DMS153 (cell line): ENCODE measurements at regions not wholly inside any gene's neighbourhood (a gene's known extent, or its start where the extent isn't known, plus 50 kb on each side); places are given as distances from the start of the nearest gene placed in this dataset.
A peak's percentile ranks its signal among the peaks of the same experiment; 100 is the strongest.
"Not testable (repeated sequence)": the region's sequence is repeated elsewhere in the genome, so short reads cannot be mapped to it uniquely, and the experiment has no call there.

Source experiments
- DNase-seq: peaks from one replicate; lab custom pipeline; 2025; lab: John Stamatoyannopoulos, UW

DNA sequence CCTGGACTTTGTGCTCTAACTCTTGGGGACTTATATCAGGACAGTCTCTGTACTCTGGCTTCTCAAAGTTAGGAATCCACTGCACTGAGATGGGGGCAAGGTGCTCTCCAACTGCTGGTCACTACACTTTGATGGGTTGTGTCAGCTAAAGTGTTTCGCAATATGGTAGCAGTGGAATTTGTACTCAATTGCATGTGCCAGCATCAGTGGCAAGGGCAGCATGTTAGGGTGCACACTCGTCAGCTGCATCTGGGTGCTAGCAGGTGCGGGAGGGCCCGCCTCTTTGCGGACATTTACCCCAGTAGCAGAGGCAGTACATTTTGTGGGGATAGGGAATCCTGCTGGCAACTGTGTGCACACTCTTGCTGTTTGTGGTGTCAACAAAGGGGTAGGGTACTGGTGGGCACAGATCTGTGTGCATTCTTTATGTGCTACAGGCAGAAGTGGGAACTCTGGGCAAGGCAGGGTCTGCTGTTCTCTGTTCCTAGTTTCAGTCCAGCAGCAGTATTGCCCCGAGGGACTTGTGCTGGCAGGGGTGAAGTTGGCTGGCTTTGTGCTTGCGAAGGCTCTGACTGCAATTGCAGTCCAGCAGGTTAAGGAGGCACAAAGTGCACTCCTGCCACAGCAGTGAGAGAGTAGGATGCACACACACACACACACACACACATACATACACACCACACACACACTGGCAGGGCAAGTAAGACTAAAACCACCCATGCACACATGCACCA, 924.8 kb upstream of the CDH9 start:
- DNase-seq = no peak

DNA sequence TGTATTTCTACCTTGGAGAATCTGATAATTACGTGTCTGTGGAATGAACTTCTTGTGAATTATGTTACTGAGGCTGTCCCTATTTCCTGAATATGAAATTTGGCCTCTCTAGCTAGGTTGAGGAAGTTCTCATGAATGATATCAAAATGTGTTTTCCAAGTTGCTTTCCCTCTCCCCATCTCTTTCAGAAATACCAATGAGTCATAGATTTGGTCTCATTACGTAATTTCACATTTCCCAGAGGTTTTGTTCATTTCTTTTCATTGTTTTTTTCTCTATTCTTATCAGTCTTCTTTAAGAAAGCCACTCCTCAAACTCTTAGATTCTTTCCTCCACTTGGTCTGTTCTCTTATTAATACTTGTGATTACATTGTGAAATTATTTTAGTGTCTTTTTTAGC, 923.8 kb upstream of the CDH9 start:
- no peak for DNase-seq

DNA sequence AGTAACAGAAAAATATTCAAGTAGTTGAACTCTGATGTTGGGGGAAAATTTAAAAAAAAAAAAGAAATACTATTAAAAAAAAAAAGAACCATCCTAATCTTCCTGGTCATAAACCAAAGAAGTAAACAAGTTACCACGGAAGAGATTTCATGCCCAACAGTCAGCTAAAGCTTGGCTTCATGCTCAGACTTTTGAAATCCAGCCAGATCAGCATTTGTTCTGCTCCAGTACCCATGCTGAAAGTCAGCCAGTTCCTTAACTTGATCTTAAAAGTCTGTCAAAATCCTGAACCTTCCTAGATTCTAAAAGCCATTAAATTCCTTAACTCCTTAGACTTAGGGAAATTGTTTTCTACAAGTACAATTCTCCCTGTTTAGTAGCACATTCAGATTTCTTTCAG, 908.7 kb upstream of the CDH9 start:
- DNase-seq = no peak

DNA sequence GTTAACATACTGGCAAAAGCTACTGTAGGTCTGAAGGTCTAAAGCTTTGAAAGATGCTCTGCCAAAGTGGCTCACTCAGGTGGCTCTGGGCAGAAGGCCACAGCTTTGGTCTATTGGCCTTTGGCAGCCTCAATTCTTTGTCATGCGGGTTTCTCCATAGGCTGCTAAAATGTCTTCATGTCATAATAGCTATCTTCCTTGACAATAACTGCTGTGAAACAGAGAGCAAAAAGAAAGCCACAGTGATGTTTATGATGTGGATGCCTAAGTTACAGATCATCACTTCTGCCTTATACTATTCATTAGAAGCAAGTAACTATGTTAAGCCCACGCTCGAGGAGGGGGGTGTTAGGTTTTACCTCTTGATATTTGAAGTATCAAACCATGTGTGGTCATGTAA, 906.1 kb upstream of the CDH9 start:
- DNase-seq = no peak

DNA sequence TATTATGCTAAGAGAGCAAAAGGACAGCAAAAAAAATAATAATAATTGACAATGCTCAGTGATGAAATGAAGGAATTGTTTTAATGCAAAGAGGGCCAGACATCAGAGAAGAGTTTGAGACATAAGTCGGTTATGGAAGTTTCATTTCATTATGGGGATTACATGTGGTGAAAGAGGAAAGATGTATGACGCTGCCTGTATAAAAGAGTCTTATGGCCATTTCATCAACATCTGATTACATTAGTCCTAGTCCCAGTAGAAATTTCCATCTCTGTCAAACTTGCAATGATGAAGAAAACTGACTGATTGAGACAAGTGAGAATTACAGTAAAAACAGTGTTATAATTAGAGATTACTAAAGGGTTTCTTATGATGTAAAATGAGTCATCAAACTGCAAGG, 900.6 kb upstream of the CDH9 start:
- no peak for DNase-seq

DNA sequence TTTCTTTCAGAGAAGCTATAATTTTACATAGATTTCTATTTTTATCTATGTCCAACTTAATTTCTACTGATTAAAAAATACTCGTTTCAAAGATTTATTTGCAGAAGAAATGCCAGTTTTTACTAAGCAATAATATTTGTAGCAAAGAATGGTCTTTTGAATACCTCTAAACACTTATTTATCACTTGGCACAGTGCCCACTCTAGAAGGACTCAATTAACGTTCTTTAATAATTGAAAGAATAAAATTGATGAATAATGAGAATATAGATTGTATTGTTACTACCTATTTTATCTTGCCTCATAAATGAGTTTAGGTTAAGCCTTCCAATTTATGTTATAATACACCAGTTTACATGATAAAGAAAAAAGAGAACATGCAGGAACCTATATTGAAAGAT, 889.7 kb upstream of the CDH9 start:
- DNase-seq = no peak

DNA sequence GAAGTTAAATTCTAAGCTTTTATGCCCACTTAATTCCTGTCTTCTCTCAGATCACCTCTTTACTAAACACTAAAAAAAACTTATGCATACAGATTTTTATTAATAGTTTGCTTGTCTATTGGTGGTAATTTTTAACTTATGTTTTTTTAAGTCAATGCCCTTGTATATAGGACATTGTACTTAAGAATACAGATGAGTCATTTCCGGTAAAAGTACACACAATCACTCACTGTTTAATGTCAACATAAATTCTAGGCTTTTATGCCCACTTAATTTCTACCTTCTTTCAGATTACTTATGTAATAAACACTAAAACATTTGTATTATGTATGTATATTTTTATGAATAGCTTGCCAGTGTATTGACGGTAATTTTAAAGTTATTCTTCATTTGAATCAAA, 872.8 kb upstream of the CDH9 start:
- DNase-seq = peak; percentile 12

DNA sequence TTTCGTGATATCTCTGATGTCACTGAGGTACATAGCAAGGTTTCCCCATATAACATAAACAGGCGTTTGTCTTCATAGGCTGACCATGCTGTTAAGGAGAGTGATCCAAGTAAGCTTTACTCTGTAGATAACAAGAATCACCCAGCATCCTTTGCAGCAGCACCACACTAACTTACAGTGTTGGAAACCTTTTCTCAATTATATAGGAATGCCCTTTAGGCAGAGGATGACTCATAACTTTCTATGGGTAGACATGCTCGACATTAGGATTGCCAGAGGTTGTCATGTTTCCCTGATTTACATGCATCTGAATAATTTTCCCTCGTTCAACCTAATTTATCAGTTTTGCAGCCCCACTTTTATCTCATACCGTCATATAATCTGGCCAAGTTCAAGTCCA, 870.0 kb upstream of the CDH9 start:
- no peak for DNase-seq

DNA sequence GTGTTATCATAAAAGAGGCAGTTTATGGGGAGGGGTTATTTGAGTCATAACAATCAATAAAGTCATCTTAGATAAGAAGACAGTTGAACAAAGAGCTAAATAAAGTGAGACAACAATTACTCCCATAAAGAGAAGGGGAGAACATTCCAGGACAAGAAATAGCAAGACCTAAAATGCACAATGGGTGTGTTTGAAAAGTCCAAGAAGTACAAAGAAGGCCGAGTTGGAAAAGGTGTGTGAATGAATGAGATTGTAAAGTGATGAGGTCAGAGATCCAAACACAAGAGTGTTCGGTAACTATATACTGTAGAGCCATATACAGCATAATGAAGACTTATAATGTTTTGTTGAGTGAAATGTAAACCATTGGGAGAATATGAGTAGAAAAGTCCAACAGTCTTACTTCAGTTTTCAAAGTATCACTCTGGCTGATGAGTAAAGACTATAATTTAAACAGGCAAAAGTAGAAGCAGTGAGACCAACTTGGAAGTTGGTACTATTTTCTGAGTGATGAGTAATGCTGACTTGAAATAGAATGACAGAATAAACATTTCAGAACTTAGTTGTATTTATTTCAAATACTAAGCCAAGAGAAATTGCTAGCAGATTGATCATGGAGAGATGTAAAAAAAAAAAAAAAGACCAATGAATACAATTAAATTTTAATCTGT, 868.7 kb upstream of the CDH9 start:
- no peak for DNase-seq

DNA sequence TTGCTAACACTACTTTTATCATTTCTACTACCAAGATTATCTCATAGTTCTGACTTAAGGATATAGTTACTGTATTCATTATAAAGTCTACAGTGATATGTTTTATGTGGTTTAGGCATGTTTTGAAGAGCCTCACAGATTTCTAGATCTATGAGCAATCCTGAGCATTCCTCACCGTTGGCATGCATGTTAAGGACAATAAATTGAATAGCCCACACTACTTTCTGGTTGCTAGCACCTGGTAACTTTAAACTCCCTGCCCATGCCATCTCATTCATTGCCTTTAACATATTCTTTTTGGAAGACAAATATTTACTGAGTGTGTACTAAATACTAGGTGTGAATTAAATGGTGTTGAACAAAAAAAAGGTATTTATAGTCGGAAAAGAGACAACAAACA, 868.1 kb upstream of the CDH9 start:
- no peak for DNase-seq

DNA sequence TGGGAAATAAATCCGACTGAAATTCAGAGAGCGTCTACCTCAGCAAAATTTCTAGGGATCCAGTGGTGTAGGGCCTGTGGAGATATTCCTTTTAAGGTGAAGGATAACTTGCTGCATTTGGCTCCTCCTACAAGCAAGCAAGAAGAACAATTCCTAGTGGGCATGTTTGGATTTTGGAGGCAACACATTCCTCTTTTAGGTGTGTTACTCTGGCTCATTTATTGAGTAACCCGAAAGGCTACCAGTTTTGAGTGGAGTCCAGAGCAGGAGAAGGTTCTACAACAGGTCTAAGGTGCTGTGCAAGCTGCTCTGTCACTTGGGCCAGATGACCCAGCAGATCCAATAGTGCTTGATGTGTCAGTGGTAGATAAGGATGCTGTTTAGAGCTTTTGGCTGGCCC, 862.4 kb upstream of the CDH9 start:
- DNase-seq = no peak

DNA sequence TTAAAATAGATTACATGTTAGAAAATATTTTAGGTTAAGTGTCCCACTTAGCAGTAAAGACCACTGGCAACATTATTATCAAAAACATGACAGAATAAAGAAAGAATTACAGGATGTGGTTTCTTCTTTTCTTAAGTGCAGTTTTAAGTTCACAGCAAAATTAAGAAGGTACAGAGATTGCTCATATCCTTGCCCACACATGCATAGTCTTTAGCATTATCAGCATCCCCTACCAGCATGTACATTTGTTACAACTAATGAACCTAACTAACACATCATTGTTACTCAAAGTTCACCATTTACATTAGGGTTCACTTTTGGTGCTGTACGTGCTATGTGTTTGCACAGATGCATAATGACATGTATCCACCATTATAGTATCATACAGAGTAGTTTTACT, 837.7 kb upstream of the CDH9 start:
- no peak for DNase-seq

DNA sequence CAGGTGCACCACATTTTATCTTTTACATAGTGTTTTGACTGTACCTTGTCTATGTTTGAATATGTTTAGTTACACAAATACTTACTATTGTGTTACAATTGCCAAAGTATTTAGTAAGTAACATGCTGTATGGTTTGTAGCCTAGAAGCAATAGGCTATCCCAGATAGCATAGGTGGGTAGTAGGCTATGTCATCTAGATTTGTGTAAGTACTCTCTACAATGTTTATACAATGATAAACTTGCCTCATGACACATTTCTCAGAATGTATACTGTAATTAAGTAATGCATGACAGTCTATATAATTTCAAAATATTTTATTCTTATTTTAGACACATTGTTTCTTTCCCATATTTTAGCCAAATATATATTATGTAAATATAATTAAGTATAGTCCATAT, 836.8 kb upstream of the CDH9 start:
- DNase-seq = no peak

DNA sequence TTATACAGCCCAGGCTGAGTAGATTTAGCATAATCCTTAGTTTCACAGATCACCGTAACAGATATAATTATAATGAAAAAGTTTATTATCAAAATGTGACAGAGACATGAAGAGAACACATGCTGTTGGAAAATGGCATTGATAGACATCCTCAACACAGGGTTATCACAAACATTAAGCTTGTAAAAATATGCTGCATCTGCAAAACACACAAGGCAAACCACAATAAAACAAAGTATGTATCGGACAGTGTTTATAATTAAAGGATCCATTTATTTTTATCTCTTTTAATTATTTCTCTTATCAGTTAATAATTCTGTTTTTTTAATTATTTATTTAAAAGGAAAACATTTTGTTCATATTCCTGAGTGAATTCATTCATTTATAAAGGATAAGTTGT, 829.9 kb upstream of the CDH9 start:
- no peak for DNase-seq

DNA sequence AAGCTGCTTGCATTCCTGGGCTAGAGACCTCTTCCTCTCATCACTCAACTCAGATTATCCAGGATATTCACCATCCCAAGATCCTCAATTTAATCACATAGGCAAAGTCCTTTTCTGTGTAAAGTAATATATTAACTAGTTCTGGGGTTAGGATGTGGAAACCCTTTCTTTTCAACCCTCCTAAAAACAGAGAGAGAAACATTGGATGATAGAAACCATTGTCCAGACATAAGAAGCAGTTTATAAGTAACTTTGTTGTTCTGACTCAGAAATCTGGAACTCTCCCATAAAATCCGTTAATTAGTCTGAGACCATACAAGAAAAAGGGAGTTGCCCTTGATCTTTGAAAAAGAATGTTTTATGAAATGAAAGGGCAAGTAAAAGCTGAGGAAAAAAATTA, 817.1 kb upstream of the CDH9 start:
- no peak for DNase-seq

DNA sequence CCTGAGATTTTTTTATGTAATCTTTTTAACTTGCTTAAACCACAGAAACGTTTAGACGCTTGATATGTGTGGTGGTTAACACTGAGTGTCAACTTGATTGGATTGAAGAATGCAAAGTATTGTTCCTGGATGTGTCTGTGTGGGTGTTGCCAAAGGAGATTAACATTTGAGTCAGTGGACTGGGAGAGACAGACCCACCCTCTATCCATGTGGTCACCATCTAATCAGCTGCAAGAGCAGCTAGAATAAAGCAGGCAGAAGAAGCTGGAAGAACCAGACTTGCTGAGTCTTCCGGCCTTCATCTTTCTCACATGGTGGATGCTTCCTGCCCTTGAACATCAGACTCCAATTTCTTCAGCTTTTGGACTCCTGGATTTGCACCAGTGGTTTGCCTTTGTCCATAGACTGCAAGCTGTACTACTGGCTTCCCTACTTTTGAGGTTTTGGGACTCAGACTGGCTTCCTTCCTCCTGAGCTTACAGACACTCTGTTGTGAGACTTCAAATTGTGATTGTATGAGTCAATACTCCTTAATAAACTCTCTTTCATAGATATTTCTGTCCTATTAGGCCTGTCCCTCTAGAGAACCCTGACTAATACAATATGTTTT, 816.0 kb upstream of the CDH9 start:
- no peak for DNase-seq

DNA sequence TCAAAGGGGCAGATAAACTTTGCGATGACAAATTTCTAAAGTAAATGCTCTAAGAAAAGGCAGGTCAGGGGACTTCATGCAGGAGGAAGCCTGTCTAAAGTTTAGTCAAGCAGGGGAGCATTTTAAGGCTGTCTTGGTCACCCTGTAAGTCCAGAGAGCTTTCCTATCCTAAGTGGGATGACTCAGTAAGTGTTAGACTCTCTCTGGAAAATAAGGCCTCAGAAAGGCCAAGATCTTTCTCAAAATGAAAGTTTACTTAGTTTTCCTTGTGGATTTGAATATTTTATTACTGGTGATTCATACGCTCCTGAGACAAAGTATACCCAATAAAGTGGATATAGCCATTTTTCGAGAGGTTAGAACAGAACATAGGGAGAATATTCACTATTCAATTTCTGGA, 806.9 kb upstream of the CDH9 start:
- DNase-seq = no peak

DNA sequence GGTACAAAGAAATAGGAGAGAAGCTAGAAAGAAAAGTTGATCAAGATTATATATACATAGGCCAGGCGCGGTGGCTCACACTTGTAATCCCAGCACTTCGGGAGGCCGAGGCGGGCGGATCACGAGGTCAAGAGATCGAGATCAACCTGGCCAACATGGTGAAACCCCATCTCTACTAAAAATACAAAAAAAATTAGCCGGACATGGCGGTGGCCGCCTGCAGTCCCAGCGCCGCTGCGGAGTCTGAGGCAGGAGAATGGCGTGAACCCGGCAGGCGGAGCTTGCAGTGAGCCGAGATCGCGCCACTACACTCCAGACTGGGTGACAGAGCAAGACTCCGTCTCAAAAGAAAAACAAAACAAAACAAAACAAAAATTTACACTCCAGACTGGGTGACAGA, 798.3 kb upstream of the CDH9 start:
- not testable (repeated sequence) for DNase-seq

DNA sequence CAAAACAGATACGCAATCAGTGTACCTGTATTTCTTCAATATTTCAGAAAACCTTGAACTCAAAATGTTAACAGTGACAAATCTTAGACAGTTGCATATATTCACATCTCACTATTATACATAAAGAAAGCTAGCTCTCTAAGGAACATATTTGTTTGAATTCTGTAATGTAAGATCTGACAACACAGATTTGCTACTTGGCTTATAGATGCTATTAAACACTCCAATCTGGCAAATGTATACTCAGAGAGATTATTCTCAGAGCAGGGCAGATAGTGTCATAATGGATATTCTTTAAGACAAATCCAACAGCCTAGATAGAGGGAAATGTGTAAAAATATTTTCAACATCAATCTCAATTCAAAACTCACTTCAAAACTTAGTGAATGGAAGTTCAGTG, 794.5 kb upstream of the CDH9 start:
- no peak for DNase-seq

DNA sequence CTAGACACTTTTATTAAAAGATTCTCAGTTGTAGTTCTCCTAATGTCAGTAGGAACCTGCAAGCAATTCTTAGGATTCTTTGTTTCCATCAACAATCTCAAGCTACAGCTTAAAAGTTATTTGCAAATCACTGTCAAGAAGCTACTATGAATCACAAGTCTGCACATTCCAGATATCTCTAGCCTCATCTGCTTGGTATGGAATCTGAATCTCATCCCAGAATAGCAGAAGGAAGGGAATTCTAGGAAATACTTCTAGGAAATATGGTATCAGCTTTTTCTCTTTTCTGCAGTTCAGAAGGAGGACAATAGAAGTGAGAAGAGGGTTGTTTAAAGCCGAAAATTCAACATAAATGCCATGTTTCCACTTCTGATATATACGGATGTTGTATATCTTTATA, 792.2 kb upstream of the CDH9 start:
- no peak for DNase-seq

DNA sequence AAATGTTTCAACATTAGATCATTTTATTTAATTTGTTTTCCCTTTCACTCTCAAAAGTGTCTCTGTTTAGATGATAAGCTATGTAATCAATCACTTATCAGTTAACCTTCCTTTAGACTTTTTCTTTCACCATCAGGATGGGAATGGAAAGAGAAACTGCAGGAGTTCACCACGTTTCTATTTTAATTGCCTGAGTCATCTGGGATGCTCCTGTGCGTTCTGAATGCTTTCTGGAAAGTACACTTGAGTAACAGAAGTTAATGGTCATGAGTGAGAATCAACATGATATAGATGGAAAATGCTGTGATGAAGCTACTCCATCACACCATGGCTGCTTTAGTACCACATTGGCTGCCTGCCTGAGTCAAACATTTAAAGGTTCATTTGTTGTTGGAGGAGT, 783.3 kb upstream of the CDH9 start:
- no peak for DNase-seq

DNA sequence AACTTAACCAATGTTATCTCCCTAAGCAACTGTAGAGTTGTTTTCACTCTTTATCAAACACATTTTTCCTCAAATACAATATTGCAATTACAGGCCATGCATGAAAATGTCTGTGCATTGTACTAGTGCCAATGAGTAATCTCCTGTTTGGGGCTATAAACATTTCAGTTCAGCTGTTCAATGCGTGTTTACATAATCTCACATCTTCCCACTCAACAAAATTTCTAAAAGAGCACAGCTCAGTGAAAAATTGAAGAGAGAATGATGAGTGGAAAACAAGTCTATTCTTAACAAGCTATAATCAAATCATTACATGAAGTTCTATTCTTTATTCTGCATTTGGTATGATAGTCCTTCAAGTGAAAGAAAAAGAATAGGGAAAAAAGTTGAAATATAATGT, 780.5 kb upstream of the CDH9 start:
- DNase-seq = no peak

DNA sequence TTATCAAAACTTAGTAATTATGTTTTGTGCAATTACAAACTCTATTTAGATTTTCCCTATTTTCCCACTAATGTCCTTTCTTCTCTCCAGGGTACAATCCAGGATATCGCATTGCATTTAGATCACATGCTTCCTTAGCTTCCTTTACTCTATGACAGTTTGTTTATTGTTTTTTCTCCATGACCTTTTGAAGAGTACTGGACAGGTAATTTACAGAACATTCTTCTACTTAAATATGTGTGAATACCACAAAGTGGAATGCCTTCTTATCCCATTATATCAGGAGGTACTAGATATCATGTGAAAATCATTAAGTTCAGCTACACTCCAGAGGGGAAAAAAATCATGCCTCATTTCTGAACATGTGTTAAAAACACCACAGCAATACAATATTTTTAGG, 776.6 kb upstream of the CDH9 start:
- no peak for DNase-seq

DNA sequence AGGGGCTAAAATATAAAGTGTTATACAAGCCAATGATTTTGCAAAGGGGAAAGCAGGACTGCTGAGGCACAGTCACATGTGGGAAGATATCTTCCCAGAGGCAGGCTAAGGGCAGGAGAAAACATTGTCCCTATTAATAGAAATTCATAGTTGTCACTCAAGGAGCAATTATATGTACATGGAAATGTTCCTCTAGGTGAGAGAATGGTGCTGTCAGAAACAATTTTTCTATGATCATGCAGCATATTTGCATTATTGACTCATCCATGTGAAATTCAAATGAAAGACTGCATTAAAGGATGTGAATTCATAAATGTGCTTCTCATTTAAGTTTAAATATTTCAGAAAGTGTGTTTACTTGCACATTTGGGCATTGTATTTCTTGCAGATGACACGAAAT, 775.9 kb upstream of the CDH9 start:
- no peak for DNase-seq
